ENCODE measurements at regions not wholly inside any gene's neighbourhood (a gene's known extent, or its start where the extent isn't known, plus 50 kb on each side); places are given as distances from the start of the nearest gene placed in this dataset.

DNA sequence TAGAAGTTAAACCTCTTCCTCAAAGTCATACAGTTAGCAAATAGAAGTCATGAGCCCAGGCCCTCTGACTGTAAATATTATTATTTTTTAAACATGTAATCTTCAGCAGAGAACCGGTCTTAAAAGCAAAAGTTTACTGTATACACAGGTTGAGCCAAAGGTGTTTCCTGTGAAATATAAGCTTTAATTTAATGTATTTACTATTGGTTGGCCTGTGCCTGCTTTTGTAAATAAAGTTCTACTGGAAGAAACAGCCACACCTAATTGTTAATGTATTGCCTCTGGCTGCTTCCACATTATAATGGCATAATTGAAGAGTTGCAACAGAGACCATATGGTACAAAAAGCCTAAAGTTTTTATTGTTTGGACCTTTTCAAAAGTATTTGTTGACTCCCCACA is 61.0 kb upstream of the PRDM8 start:
- ATAC-seq: no peak
- WGBS, 2 donors (ENCODE audit: low coverage in 1 of 2): 71 to 90% methylated on average over 1 of the region's 1 CpG

GRCh38 chr4:80135702-80136058 is 61.6 kb upstream of the PRDM8 start:
- Histone ChIP-seq H3K9me3 (no peaks in the 10 kb centered on the region), H3K36me3 (no peaks in the 10 kb centered on the region), H3K4me3 (no peak overlapping the region), H3K4me1 (no peaks in the 10 kb centered on the region), H3K27me3 (no peaks in the 10 kb centered on the region), H3K27ac (no peak overlapping the region)
- TF ChIP-seq CTCF (IDR thresholded peaks at IDR 0.05) (no peak), POLR2A (IDR thresholded peaks at IDR 0.05) (no peak), EP300 (IDR thresholded peaks at IDR 0.05) (no peak), POLR2AphosphoS5 (IDR thresholded peaks at IDR 0.05) (no peak)
- no peak for ATAC-seq

More for the DNA sequence above, 61.0 kb upstream of the PRDM8 start:
- no peaks in the 10 kb centered on the region for H3K36me3 ChIP-seq
- TF ChIP-seq POLR2A (IDR thresholded peaks at IDR 0.05) (no peak), EP300 (IDR thresholded peaks at IDR 0.05) (no peak), CTCF (IDR thresholded peaks at IDR 0.05) (no peak)
- H3K27ac ChIP-seq: no peak overlapping the region
- H3K9me3 ChIP-seq: no peaks in the 10 kb centered on the region
- H3K4me3 ChIP-seq: no peak overlapping the region
- H3K4me1 ChIP-seq: no peaks in the 10 kb centered on the region
- no peaks in the 10 kb centered on the region for H3K27me3 ChIP-seq

DNA sequence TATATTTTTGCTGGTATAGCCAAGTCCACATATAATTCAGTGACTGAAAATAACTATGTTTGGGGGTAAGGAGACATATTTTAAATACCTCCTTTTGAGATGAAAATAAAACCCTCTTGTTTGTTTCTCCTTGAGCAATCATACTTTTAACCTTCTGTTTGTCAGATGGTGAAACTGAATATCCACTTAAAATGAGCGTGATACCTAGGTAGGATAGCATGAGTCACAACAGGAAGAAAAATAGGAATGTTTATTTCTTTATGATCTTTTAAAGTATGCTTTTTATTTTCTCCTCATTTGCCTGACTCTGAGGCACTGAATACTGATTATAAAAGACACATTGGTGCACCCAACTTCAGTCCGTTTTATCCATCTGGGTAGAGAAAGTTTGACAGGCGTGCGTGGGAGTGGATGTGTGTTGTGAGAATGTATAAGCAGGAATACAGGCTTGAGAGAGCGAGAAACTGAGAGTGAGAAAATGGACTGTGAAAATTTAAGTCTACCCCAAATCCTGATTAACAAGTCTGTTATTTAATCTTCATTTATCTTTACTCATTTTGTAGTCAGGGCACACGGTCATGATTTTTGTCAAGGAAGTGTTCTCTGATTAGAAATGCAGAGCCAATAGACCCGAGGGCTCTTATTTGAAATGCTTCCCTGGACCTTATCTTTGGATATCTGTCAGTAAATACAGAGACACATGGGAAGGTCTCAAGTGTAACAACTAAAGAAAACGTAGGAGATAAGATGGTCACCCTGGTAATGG is 62.1 kb upstream of the ANTXR2 start:
- Histone ChIP-seq H3K4me3 (no peak overlapping the region), H3K36me3 (no peaks in the 10 kb centered on the region), H3K4me1 (no peaks in the 10 kb centered on the region), H3K9me3 (no peaks in the 10 kb centered on the region), H3K27me3 (no peaks in the 10 kb centered on the region), H3K27ac (no peak overlapping the region)
- WGBS, 2 donors (ENCODE audit: low coverage in 1 of 2): 88 to 97% methylated on average over 7 to 8 of the region's 8 CpGs
- ATAC-seq: no peak
- TF ChIP-seq POLR2AphosphoS5 (IDR thresholded peaks at IDR 0.05) (no peak), CTCF (IDR thresholded peaks at IDR 0.05) (no peak), POLR2A (IDR thresholded peaks at IDR 0.05) (no peak), EP300 (IDR thresholded peaks at IDR 0.05) (no peak)

- no peak for ATAC-seq
- WGBS, 2 donors (ENCODE audit: low coverage in 1 of 2): 94 to 100% methylated on average over 8 of the region's 9 CpGs
- TF ChIP-seq POLR2A (IDR thresholded peaks at IDR 0.05) (no peak), POLR2AphosphoS5 (IDR thresholded peaks at IDR 0.05) (no peak), EP300 (IDR thresholded peaks at IDR 0.05) (no peak)
- Histone ChIP-seq H3K27ac (no peak overlapping the region), H3K4me3 (no peak overlapping the region), H3K4me1 (no peaks in the 10 kb centered on the region), H3K27me3 (no peaks in the 10 kb centered on the region), H3K36me3 (no peaks in the 10 kb centered on the region), H3K9me3 (no peaks in the 10 kb centered on the region)
Measured at GRCh38 chr4:80133240-80133783, 60.3 kb upstream of the ANTXR2 start.

GRCh38 chr4:80129785-80130184 is 56.8 kb upstream of the ANTXR2 start:
- Histone ChIP-seq H3K4me1 (no peaks in the 10 kb centered on the region), H3K27me3 (no peaks in the 10 kb centered on the region), H3K9me3 (no peaks in the 10 kb centered on the region), H3K36me3 (no peaks in the 10 kb centered on the region), H3K4me3 (no peak overlapping the region), H3K27ac (no peak overlapping the region)
- no peak for TF ChIP-seq POLR2A (IDR thresholded peaks at IDR 0.05)
- TF ChIP-seq POLR2AphosphoS5 (IDR thresholded peaks at IDR 0.05): no peak
- no peak for TF ChIP-seq EP300 (IDR thresholded peaks at IDR 0.05)
- TF ChIP-seq CTCF (IDR thresholded peaks at IDR 0.05): no peak
- no peak for ATAC-seq
